ENCODE measurements at regions not wholly inside any gene's neighbourhood (a gene's known extent, or its start where the extent isn't known, plus 50 kb on each side); places are given as distances from the start of the nearest gene placed in this dataset.

DNA sequence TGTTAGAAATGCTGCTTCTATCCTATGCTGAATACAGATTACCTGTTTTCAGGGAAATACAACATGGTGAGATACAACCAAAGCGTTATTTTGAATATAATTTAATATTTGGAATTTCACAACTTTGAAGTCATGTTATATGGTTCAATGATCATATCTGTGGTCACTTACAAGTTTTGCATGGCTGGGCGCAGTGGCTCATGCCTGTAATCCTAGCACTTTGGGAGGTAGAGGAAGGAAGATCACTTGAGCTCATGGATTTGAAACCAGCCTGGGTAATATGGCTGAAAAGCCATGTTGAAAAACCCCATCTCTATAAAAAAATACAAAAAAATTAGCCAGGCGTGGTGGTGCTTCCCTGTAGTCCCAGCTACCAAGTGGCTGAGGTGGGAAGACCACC, 57.9 kb downstream of the DOP1B start:
- H3K4me2 ChIP-seq (ENCODE audit: control insufficient read depth, extremely low read depth, insufficient read depth, low read depth, low read length): no peak overlapping the region
- no peaks in the 10 kb centered on the region for H3K36me3 ChIP-seq (ENCODE audit: control insufficient read depth in 2 of 2, extremely low read depth in 1 of 2, insufficient read depth in 2 of 2, low read length in 2 of 2)
- TF ChIP-seq, protein P1, sequence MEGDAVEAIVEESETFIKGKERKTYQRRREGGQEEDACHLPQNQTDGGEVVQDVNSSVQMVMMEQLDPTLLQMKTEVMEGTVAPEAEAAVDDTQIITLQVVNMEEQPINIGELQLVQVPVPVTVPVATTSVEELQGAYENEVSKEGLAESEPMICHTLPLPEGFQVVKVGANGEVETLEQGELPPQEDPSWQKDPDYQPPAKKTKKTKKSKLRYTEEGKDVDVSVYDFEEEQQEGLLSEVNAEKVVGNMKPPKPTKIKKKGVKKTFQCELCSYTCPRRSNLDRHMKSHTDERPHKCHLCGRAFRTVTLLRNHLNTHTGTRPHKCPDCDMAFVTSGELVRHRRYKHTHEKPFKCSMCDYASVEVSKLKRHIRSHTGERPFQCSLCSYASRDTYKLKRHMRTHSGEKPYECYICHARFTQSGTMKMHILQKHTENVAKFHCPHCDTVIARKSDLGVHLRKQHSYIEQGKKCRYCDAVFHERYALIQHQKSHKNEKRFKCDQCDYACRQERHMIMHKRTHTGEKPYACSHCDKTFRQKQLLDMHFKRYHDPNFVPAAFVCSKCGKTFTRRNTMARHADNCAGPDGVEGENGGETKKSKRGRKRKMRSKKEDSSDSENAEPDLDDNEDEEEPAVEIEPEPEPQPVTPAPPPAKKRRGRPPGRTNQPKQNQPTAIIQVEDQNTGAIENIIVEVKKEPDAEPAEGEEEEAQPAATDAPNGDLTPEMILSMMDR (optimal IDR thresholded peaks at IDR 0.05 in 1 of 3, IDR thresholded peaks at IDR 0.05 in 1 of 3, conservative IDR thresholded peaks at IDR 0.05 in 1 of 3; ENCODE audit: extremely low read depth in 1 of 3, insufficient read depth in 2 of 3, low read length in 3 of 3): no peak
- TF ChIP-seq EZH2 (IDR thresholded peaks at IDR 0.05; ENCODE audit: low read length): no peak
- H3K9me3 ChIP-seq (ENCODE audit: control insufficient read depth, low read depth, low read length): no peaks in the 10 kb centered on the region
- FAIRE-seq (no peak), DNase-seq (ENCODE audit: low read depth, low spot score) (no peak)
- no peak overlapping the region for H2AFZ ChIP-seq (ENCODE audit: control insufficient read depth, low read length)
- no peaks in the 10 kb centered on the region for H3K79me2 ChIP-seq (ENCODE audit: control insufficient read depth, insufficient read depth, low read length)
- H3K9ac ChIP-seq (ENCODE audit: control insufficient read depth, extremely low read depth, insufficient read depth, low read length): no peak overlapping the region
- no peaks in the 10 kb centered on the region for H3K27me3 ChIP-seq (ENCODE audit: control insufficient read depth, extremely low read depth, insufficient read depth, low read length)
- H3K9me1 ChIP-seq (ENCODE audit: control insufficient read depth, extremely low read depth, insufficient read depth, low read length): no peaks in the 10 kb centered on the region
- H4K20me1 ChIP-seq (ENCODE audit: control insufficient read depth, extremely low read depth, insufficient read depth, low read length): no peaks in the 10 kb centered on the region
- H3K27ac ChIP-seq (ENCODE audit: control insufficient read depth, insufficient read depth, low read length): no peak overlapping the region
- no peak overlapping the region for H3K4me3 ChIP-seq (ENCODE audit: control insufficient read depth in 2 of 3, extremely low read depth in 1 of 3, insufficient read depth in 2 of 3, low read depth in 1 of 3, low read length in 3 of 3)
- peaks cover 26% of the 10 kb centered on the region for H3K4me1 ChIP-seq (ENCODE audit: control insufficient read depth, extremely low read depth, insufficient read depth, low read length)
- dilution Hi-C loops (cut with MboI; ENCODE audit: extremely low pct_ligation_motif_present, low sequenced_read_pairs): no loop called here

DNA sequence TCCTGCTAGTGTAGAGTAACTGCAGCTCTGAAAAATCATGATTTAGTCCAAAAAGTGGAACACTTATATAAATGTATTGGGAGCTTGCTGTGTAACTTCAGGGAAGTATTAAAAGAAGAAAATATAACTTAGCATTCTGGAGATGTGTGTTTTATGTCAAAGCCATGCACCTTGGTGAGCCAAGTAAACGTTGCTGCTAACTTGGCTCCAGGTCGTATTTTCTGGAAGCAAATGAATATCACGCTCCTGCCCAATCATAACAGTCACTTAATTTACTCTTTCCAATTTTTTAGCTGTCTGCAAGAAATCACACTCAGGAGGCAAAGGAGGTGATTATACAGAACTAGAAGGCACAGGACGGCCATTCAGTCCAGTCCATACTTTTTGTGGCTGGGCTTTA, 61.1 kb downstream of the DOP1B start:
- H3K4me3 ChIP-seq (ENCODE audit: control insufficient read depth in 2 of 3, extremely low read depth in 1 of 3, insufficient read depth in 2 of 3, low read depth in 1 of 3, low read length in 3 of 3): no peak overlapping the region
- no peak for DNase-seq (ENCODE audit: low read depth, low spot score)
- FAIRE-seq: no peak
- no peak overlapping the region for H3K4me2 ChIP-seq (ENCODE audit: control insufficient read depth, extremely low read depth, insufficient read depth, low read depth, low read length)
- H3K9ac ChIP-seq (ENCODE audit: control insufficient read depth, extremely low read depth, insufficient read depth, low read length): no peak overlapping the region
- no peaks in the 10 kb centered on the region for H3K79me2 ChIP-seq (ENCODE audit: control insufficient read depth, insufficient read depth, low read length)
- no peaks in the 10 kb centered on the region for H3K9me1 ChIP-seq (ENCODE audit: control insufficient read depth, extremely low read depth, insufficient read depth, low read length)
- H3K36me3 ChIP-seq (ENCODE audit: control insufficient read depth in 2 of 2, extremely low read depth in 1 of 2, insufficient read depth in 2 of 2, low read length in 2 of 2): no peaks in the 10 kb centered on the region
- dilution Hi-C loops (cut with MboI; ENCODE audit: extremely low pct_ligation_motif_present, low sequenced_read_pairs): no loop called here
- TF ChIP-seq, protein P1 (optimal IDR thresholded peaks at IDR 0.05 in 1 of 3, IDR thresholded peaks at IDR 0.05 in 1 of 3, conservative IDR thresholded peaks at IDR 0.05 in 1 of 3; ENCODE audit: extremely low read depth in 1 of 3, insufficient read depth in 2 of 3, low read length in 3 of 3): no peak
- no peak for TF ChIP-seq EZH2 (IDR thresholded peaks at IDR 0.05; ENCODE audit: low read length)
- H3K4me1 ChIP-seq (ENCODE audit: control insufficient read depth, extremely low read depth, insufficient read depth, low read length): no peaks in the 10 kb centered on the region
- H4K20me1 ChIP-seq (ENCODE audit: control insufficient read depth, extremely low read depth, insufficient read depth, low read length): no peaks in the 10 kb centered on the region
- no peaks in the 10 kb centered on the region for H3K27me3 ChIP-seq (ENCODE audit: control insufficient read depth, extremely low read depth, insufficient read depth, low read length)
- H3K9me3 ChIP-seq (ENCODE audit: control insufficient read depth, low read depth, low read length): no peaks in the 10 kb centered on the region
- H2AFZ ChIP-seq (ENCODE audit: control insufficient read depth, low read length): no peak overlapping the region
- no peak overlapping the region for H3K27ac ChIP-seq (ENCODE audit: control insufficient read depth, insufficient read depth, low read length)

Measured in keratinocyte (primary cell).